ENCODE measurements at regions not wholly inside any gene's neighbourhood (a gene's known extent, or its start where the extent isn't known, plus 50 kb on each side); places are given as distances from the start of the nearest gene placed in this dataset.
"Not testable (repeated sequence)": the region's sequence is repeated elsewhere in the genome, so short reads cannot be mapped to it uniquely, and the experiment has no call there.

DNA sequence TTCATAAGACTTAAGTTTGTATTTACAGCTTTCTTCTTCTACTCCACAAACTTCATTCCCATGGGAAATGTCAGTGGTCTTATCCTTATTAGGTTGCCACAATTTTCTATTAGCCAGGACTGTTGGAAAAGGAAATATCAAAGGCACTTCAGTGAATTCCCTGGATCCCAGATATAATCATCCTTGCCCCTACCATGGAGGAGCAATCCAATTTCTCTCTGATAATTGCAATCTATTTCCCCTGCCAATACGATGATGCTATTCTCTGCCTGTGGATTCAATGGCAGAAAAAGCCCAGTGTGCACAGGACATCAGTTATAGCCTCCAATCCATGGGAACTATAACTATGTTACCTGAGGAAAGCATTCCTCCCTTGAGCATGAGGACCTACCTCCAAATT is 536.4 kb upstream of the UBE2E2 start:
- no peaks in the 10 kb centered on the region for H3K27me3 ChIP-seq (ENCODE audit: insufficient read depth, low read length)
- no peaks in the 10 kb centered on the region for H3K4me1 ChIP-seq (ENCODE audit: insufficient read depth, low read length)
- no peaks in the 10 kb centered on the region for H3K9me3 ChIP-seq (ENCODE audit: insufficient read depth, low read depth, low read length)
- no peak overlapping the region for H3K9ac ChIP-seq (ENCODE audit: low read depth, low read length)
- H3K27ac ChIP-seq (ENCODE audit: low read length) = no peak overlapping the region
- no peaks in the 10 kb centered on the region for H3K36me3 ChIP-seq (ENCODE audit: insufficient read depth, low read depth, low read length)
- H3K4me3 ChIP-seq (ENCODE audit: low read length) = no peak overlapping the region

DNA sequence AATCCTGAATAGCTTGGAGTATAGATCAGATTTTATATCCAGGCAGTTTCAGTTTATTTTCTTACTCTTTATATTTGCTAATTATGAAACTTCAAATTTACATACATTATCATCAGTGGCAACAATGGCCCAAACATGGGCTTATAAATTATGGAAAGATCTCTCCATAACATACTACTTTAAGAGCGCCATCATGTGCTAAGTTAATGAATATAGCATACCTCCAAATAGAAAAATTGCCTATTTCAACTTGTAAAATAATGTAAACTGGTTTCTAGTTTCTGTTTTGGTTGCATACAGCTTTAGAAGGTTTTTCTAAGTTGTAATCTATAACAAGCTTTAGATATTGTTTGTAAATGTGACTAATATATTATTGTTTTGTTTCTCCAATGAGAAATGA is 531.3 kb upstream of the UBE2E2 start:
- no peaks in the 10 kb centered on the region for H3K36me3 ChIP-seq (ENCODE audit: insufficient read depth, low read depth, low read length)
- no peaks in the 10 kb centered on the region for H3K4me1 ChIP-seq (ENCODE audit: insufficient read depth, low read length)
- H3K9me3 ChIP-seq (ENCODE audit: insufficient read depth, low read depth, low read length) = no peaks in the 10 kb centered on the region
- H3K27ac ChIP-seq (ENCODE audit: low read length) = no peak overlapping the region
- H3K4me3 ChIP-seq (ENCODE audit: low read length) = no peak overlapping the region
- H3K27me3 ChIP-seq (ENCODE audit: insufficient read depth, low read length) = no peaks in the 10 kb centered on the region
- H3K9ac ChIP-seq (ENCODE audit: low read depth, low read length) = no peak overlapping the region

DNA sequence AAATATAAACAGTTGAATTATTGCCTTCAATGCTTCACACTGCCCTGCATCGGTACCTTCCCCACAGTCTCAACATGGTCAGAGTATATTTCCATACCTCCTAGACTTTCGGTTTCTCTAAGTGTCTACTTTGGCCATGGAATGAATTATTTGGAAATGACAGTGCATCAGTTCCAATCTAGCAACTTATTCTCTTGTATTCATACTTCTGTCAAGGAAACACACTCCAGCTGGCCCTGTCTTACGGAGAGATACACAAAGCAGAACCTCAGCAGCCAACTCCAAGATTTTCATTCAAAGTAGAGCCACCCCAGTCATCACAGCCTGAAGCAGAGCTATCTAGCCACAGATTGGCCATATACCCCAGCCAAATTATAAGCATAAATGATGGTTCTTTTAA is 518.4 kb upstream of the UBE2E2 start:
- H3K27me3 ChIP-seq (ENCODE audit: insufficient read depth, low read length) = no peaks in the 10 kb centered on the region
- H3K9me3 ChIP-seq (ENCODE audit: insufficient read depth, low read depth, low read length) = no peaks in the 10 kb centered on the region
- no peak overlapping the region for H3K9ac ChIP-seq (ENCODE audit: low read depth, low read length)
- no peaks in the 10 kb centered on the region for H3K4me1 ChIP-seq (ENCODE audit: insufficient read depth, low read length)
- no peak overlapping the region for H3K27ac ChIP-seq (ENCODE audit: low read length)
- H3K36me3 ChIP-seq (ENCODE audit: insufficient read depth, low read depth, low read length) = no peaks in the 10 kb centered on the region
- H3K4me3 ChIP-seq (ENCODE audit: low read length) = no peak overlapping the region

DNA sequence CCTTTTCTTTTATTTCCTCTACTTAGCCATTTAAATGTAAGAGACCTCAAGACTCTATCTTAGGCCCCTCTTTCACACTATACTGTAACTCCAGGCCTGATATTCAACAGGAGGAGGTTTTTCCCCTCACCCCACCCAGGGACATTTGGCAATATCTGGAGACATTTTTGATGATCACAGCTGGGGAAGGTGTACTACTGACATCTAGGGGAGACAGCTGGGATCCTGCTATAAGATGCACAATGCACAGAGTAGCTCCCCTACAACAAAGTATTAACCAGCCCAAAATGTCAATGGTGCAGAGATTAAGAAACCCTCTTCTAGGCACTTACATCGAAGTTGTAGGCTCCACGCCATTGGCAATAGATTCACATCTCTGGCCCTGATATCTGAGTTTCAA is 517.5 kb upstream of the UBE2E2 start:
- no peaks in the 10 kb centered on the region for H3K9me3 ChIP-seq (ENCODE audit: insufficient read depth, low read depth, low read length)
- no peaks in the 10 kb centered on the region for H3K27me3 ChIP-seq (ENCODE audit: insufficient read depth, low read length)
- no peak overlapping the region for H3K9ac ChIP-seq (ENCODE audit: low read depth, low read length)
- H3K27ac ChIP-seq (ENCODE audit: low read length) = no peak overlapping the region
- no peak overlapping the region for H3K4me3 ChIP-seq (ENCODE audit: low read length)
- H3K4me1 ChIP-seq (ENCODE audit: insufficient read depth, low read length) = no peaks in the 10 kb centered on the region
- no peaks in the 10 kb centered on the region for H3K36me3 ChIP-seq (ENCODE audit: insufficient read depth, low read depth, low read length)

DNA sequence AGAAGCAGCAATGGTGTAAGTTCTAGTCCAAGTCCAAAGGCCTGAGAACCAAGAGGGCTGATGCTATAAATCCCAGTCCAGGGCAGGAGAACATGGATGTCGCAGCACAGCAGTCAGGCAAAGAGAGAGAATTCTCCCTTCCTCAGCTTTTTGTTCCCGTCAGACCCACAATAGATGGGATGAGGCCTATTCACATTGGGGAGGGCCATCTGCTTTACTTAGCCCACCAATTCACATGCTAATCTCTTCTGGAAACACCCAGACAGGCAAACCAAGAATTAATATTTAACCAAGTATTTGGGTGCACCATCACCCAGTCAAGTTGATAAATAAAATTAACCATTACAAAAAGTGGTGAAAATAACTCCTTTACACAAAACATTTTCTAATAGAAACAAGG is 511.7 kb upstream of the UBE2E2 start:
- Histone ChIP-seq H3K27ac (ENCODE audit: low read length) (no peak overlapping the region), H3K36me3 (ENCODE audit: insufficient read depth, low read depth, low read length) (no peaks in the 10 kb centered on the region), H3K9me3 (ENCODE audit: insufficient read depth, low read depth, low read length) (no peaks in the 10 kb centered on the region), H3K9ac (ENCODE audit: low read depth, low read length) (no peak overlapping the region), H3K4me3 (ENCODE audit: low read length) (no peak overlapping the region), H3K4me1 (ENCODE audit: insufficient read depth, low read length) (peaks cover 10% of the 10 kb centered on the region; the same call in 1 of the 2 replicates), H3K27me3 (ENCODE audit: insufficient read depth, low read length) (no peaks in the 10 kb centered on the region)

DNA sequence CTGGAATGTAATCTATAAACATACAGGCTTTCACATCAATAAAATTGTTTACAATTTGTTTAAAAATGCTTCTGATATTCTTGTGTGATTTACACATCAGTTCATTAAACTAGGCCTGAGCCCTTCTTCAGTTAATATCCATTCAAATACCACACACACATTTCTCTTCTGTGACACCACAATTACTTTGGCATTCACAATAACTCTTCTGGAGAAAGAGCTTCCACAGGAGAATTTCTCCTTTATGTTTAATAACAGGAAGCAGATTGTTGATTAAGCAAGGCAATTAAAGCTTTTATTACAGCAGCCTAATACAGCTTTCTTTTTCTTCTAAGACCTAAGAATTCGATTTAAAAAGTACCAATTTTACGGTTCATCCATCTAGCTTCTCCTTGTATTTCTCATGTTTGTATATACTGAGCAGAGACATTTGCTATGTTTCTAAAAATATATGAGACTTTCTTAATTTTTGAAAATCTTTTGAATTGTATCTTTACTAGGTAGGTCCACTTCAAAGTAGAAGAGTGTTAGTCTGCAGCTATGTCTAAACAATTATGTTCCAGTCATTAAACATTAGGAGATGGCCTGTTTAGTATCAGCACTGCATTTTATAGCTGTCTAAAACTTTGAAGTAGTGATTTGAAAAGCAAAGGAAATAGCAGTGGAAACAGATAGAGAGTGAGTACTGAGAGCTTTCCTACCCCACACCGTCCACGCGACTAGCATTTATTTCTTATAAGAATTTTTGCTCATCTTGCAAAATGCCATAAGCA is 511.1 kb upstream of the UBE2E2 start:
- Histone ChIP-seq H3K4me1 (ENCODE audit: insufficient read depth, low read length) (peaks cover 10% of the 10 kb centered on the region; the same call in 1 of the 2 replicates), H3K9ac (ENCODE audit: low read depth, low read length) (no peak overlapping the region), H3K36me3 (ENCODE audit: insufficient read depth, low read depth, low read length) (no peaks in the 10 kb centered on the region), H3K27me3 (ENCODE audit: insufficient read depth, low read length) (no peaks in the 10 kb centered on the region), H3K9me3 (ENCODE audit: insufficient read depth, low read depth, low read length) (no peaks in the 10 kb centered on the region), H3K27ac (ENCODE audit: low read length) (no peak overlapping the region), H3K4me3 (ENCODE audit: low read length) (no peak overlapping the region)

DNA sequence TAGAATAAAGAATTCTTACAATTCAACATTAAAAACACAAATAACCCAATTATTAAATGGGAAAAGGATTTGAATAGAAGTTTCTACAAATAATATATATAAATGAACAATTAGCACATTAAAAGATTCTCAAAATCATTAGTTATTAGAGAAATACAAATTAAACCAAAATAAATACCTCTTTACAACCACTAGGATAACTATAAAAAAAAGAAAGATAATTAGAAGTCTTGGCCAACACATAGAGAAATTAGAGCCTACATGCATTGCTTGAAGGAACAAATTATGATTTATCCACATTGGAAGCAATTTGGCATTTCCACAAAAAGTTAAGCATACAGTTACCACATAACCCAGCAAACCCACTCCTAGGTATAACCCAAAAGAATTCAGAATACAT is 502.3 kb upstream of the UBE2E2 start:
- Histone ChIP-seq H3K36me3 (ENCODE audit: insufficient read depth, low read depth, low read length) (no peaks in the 10 kb centered on the region), H3K4me1 (ENCODE audit: insufficient read depth, low read length) (no peaks in the 10 kb centered on the region), H3K27ac (ENCODE audit: low read length) (no peak overlapping the region), H3K9ac (ENCODE audit: low read depth, low read length) (no peak overlapping the region), H3K4me3 (ENCODE audit: low read length) (no peak overlapping the region), H3K9me3 (ENCODE audit: insufficient read depth, low read depth, low read length) (no peaks in the 10 kb centered on the region), H3K27me3 (ENCODE audit: insufficient read depth, low read length) (no peaks in the 10 kb centered on the region)

DNA sequence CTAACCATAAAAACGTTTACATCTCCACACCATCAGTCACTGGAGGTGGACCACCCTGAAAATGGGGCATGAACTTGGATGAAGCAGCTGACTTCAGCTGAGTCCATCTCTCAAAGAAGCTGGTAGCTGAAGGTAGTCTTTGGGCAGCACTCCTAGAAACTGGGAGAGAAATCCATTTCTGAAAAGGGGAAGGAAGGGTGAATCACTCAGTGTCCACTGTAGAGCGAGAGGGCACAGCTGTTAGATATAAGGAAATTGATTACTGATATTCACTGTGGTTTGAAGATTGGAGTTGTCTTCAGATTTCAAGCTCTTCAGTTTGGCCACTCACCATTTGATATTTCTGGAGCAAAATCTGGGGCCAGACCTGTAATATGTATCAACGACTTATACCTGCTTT is 499.0 kb upstream of the UBE2E2 start:
- no peaks in the 10 kb centered on the region for H3K27me3 ChIP-seq (ENCODE audit: insufficient read depth, low read length)
- H3K36me3 ChIP-seq (ENCODE audit: insufficient read depth, low read depth, low read length) = no peaks in the 10 kb centered on the region
- H3K9me3 ChIP-seq (ENCODE audit: insufficient read depth, low read depth, low read length) = peaks cover 13% of the 10 kb centered on the region
- no peak overlapping the region for H3K27ac ChIP-seq (ENCODE audit: low read length)
- no peak overlapping the region for H3K4me3 ChIP-seq (ENCODE audit: low read length)
- no peaks in the 10 kb centered on the region for H3K4me1 ChIP-seq (ENCODE audit: insufficient read depth, low read length)
- no peak overlapping the region for H3K9ac ChIP-seq (ENCODE audit: low read depth, low read length)

DNA sequence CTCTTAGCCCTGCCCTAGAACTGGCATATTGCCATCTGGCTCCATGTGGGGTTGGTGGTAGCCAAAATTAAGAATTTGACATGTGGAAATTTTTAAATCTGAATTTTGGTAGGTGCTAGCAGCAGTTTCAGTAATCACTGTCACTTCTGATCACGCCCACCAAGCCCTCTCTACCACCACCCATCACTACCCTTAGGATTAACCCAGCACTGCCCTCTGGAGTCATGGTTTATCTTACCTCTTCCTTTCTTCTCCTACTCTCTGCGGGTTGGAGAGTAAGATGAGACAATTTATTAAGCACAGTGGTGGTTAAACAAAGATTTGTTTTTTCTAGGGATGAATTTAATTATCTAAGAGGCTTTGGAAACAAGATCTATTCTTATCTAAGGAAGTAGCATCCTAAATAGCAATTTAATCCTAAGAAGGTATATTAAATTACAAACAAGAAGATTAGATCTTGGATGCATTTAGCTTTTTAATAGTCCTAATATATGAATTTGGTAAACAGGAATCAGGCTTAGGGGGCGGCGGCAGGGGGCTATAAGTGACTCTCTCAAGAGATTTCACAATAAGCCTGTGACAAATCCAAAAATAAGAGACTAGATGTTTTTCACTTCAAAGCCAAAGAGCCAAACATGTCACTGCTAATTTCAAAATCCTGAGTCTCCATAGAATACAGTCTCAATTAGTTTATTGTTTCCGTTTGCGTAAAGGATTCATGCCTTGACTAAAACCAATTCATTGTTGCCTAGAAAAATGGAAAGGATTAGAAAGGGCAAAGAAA is 498.4 kb upstream of the UBE2E2 start:
- Histone ChIP-seq H3K4me3 (ENCODE audit: low read length) (no peak overlapping the region), H3K4me1 (ENCODE audit: insufficient read depth, low read length) (no peaks in the 10 kb centered on the region), H3K9ac (ENCODE audit: low read depth, low read length) (no peak overlapping the region), H3K27ac (ENCODE audit: low read length) (no peak overlapping the region), H3K27me3 (ENCODE audit: insufficient read depth, low read length) (no peaks in the 10 kb centered on the region), H3K36me3 (ENCODE audit: insufficient read depth, low read depth, low read length) (no peaks in the 10 kb centered on the region), H3K9me3 (ENCODE audit: insufficient read depth, low read depth, low read length) (peaks cover 13% of the 10 kb centered on the region)

DNA sequence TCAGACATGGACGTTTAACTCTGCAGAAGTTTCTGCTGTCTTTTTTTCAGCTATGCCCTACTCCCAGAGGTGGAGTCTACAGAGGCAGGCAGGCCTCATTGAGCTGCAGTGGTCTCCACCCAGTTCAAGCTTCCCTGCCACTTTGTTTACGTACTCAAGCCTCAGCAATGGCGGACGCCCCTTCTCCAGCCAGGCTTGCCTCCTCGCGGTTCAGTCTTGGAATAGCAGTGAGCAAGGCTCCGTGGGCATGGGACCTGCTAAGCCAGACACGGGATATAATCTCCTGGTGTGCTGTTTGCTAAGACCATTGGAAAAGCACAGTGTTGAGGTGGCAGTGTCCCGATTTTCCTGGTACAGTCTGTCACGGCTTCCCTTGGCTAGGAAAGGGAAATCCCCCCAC is 496.2 kb upstream of the UBE2E2 start:
- H3K27me3 ChIP-seq (ENCODE audit: insufficient read depth, low read length); H3K27ac ChIP-seq (ENCODE audit: low read length); H3K4me1 ChIP-seq (ENCODE audit: insufficient read depth, low read length); H3K4me3 ChIP-seq (ENCODE audit: low read length); H3K9ac ChIP-seq (ENCODE audit: low read depth, low read length); H3K36me3 ChIP-seq (ENCODE audit: insufficient read depth, low read depth, low read length): not testable (repeated sequence)
- peaks cover 13% of the 10 kb centered on the region for H3K9me3 ChIP-seq (ENCODE audit: insufficient read depth, low read depth, low read length)

DNA sequence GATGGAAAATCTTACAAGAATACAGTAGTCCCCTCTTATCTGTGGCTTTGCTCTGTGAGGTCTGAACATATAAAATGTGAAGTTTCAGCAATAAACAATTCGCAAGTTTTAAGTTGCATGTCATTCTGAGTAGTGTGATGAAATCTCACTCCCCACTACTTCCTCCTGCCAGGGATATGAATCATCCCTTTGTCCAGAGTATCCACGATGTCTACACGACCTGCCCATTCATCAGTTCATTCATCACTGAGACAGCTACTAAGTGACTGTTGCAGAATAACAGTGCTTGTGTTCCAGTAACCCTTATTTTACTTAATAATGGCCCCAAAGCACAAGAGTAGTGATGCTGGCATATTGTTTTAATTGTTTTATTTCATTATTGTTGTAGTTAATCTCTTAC is 489.2 kb upstream of the UBE2E2 start:
- Histone ChIP-seq H3K27me3 (ENCODE audit: insufficient read depth, low read length) (no peaks in the 10 kb centered on the region), H3K4me3 (ENCODE audit: low read length) (no peak overlapping the region), H3K4me1 (ENCODE audit: insufficient read depth, low read length) (no peaks in the 10 kb centered on the region), H3K9ac (ENCODE audit: low read depth, low read length) (no peak overlapping the region), H3K36me3 (ENCODE audit: insufficient read depth, low read depth, low read length) (no peaks in the 10 kb centered on the region), H3K9me3 (ENCODE audit: insufficient read depth, low read depth, low read length) (no peaks in the 10 kb centered on the region), H3K27ac (ENCODE audit: low read length) (no peak overlapping the region)

DNA sequence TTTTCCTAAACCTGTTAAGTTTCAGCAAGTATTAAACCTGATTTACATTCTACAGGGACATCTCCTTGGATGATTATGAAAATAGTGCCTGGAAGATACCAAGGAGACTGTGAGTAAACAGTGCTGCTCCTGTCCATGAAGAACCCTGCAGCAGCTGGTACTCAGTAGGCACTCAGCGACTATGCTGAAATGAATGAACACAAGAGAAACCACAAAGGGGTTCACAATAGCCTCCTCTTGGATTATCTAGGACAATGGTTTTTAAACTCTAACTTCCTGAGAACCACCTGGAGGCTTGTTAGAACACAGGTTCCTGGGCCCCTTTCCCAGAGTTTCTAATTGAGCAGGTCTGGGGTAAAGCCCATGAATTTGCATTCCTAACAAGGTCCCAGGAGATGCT is 488.4 kb upstream of the UBE2E2 start:
- Histone ChIP-seq H3K9ac (ENCODE audit: low read depth, low read length) (no peak overlapping the region), H3K27ac (ENCODE audit: low read length) (no peak overlapping the region), H3K9me3 (ENCODE audit: insufficient read depth, low read depth, low read length) (no peaks in the 10 kb centered on the region), H3K36me3 (ENCODE audit: insufficient read depth, low read depth, low read length) (no peaks in the 10 kb centered on the region), H3K27me3 (ENCODE audit: insufficient read depth, low read length) (no peaks in the 10 kb centered on the region), H3K4me3 (ENCODE audit: low read length) (no peak overlapping the region), H3K4me1 (ENCODE audit: insufficient read depth, low read length) (no peaks in the 10 kb centered on the region)
